Activated naive CD4-positive, alpha-beta T cell treated with anti-CD3 and anti-CD28 coated beads, Interleukin-2, amount 10 ng/mL, durations not matched to agents 7 days and 5 days (primary cell): ENCODE measurements at regions not wholly inside any gene's neighbourhood (a gene's known extent, or its start where the extent isn't known, plus 50 kb on each side); places are given as distances from the start of the nearest gene placed in this dataset.

Experiments
- CTCF ChIA-PET: fragments of 350-600 bp; sonication (Branson Sonifier 250); formaldehyde crosslinking; loops from one replicate; lab custom pipeline; 2021; ENCODE audit warnings: antibody characterized with exemption; lab: Charles Lee
- DNase-seq: peaks from one replicate; pipeline ENCODE4 v3.0.0-alpha.2; 2020
- H3K27ac Mint-ChIP-seq: one replicate; pipeline ENCODE4 v1.8.0; 2021; ENCODE audit warnings: mild to moderate bottlenecking, moderate library complexity, mixed read lengths
- H3K27me3 Mint-ChIP-seq: one replicate; pipeline ENCODE4 v1.8.0; 2021; ENCODE audit warnings: mild to moderate bottlenecking, mixed read lengths
- H3K36me3 Mint-ChIP-seq: one replicate; pipeline ENCODE4 v1.8.0; 2021; ENCODE audit warnings: mixed read lengths
- H3K4me1 Mint-ChIP-seq: one replicate; pipeline ENCODE4 v1.8.0; 2021; ENCODE audit warnings: mixed read lengths
- H3K4me3 Mint-ChIP-seq: one replicate; pipeline ENCODE4 v1.8.0; 2021; ENCODE audit warnings: mild to moderate bottlenecking, moderate library complexity, mixed read lengths
- H3K9me3 Mint-ChIP-seq: one replicate; pipeline ENCODE4 v1.8.0; 2021; ENCODE audit warnings: mixed read lengths

DNA sequence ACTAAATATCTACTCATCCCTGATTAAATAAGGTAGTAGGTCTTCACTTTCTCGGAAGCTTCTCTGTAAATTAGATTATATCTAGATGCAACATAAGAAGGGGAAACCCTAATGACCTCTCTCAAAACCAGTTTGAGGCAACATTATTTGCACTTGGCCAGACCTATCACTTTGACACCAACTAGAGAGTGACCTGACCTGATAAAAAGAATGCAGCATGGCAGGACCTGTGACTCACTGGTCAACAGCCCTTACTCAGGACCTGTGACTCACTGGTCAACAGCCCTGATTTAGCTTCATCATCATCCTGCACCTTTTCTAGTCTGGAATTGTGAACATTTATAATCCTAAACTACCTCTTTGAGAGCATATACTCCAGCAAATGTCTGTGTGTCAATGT is 1957.7 kb upstream of the CELF4 start:
- no peaks in the 10 kb centered on the region for H3K4me1 Mint-ChIP-seq
- H3K27me3 Mint-ChIP-seq = no peaks in the 10 kb centered on the region
- CTCF ChIA-PET = interaction anchor here (0.7 kb wide), 1 partner anchor 9 kb away, joined by 3 read pairs; no protein-coding TSS in a partner anchor
- H3K36me3 Mint-ChIP-seq = no peaks in the 10 kb centered on the region
- H3K4me3 Mint-ChIP-seq = no peak overlapping the region
- H3K27ac Mint-ChIP-seq = no peak overlapping the region
- no peak for DNase-seq
- no peaks in the 10 kb centered on the region for H3K9me3 Mint-ChIP-seq

DNA sequence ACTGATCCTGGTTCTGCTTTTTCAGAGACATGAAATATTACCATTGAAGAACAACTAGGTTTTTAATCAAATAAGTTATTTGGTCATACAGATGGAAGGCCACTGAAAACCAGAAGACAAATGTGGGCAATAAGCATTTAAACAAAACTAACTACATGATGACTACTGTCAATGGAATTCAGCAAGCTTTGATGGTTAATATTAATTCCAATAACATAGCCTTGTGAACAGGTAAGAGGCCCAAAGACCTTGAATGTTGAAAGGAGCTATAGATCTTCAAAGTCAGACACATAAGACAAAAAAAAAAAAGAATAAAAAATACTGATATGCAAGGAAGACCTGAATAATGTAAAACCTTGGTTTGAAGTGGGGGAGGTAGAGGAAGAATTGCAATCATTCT is 1955.6 kb upstream of the CELF4 start:
- no peaks in the 10 kb centered on the region for H3K9me3 Mint-ChIP-seq
- CTCF ChIA-PET = no interaction called here
- H3K27ac Mint-ChIP-seq = no peak overlapping the region
- H3K4me3 Mint-ChIP-seq = no peak overlapping the region
- DNase-seq = no peak
- no peaks in the 10 kb centered on the region for H3K27me3 Mint-ChIP-seq
- no peaks in the 10 kb centered on the region for H3K36me3 Mint-ChIP-seq
- H3K4me1 Mint-ChIP-seq = no peaks in the 10 kb centered on the region

DNA sequence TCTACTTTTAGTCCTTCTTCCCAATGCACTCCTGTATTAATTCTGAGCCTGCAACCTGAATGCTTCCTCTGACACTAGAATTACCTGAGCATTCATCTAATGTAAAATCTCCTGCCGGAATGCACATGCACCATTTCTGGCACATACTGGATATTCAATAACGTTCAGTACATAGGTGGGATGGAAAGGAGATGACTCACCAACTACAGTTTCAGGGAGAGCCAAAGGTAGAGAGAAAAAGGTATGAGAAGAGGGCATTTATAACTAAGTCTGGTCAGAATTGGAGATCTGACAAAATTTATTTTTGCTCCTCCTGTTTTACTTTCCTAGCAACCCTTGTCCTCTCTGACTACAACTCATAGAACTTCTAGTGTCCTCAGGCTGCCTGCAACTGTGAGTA is 1954.1 kb upstream of the CELF4 start:
- CTCF ChIA-PET = no interaction called here
- no peak overlapping the region for H3K4me3 Mint-ChIP-seq

DNA sequence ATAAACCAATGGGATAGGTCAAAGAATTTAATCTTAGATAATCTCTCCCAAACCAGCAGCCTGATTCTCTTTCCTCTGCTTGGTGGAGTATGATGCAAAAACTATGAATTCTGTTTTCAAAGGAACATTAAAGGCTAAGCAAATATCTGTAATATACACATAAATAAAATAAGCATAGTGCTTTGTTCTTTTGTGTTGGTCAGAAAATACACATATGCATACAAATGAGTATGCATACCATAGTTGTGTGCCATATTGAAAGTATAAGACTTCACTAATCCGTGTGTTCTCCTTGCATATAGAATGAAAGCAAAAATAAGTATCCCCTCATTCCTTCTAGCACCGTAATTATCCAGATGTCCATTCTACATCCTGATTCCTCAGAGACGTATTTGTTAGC is 1949.7 kb upstream of the CELF4 start:
- Mint-ChIP-seq H3K36me3 (no peaks in the 10 kb centered on the region), H3K4me3 (no peak overlapping the region), H3K9me3 (no peaks in the 10 kb centered on the region), H3K27me3 (no peaks in the 10 kb centered on the region), H3K4me1 (no peaks in the 10 kb centered on the region), H3K27ac (no peak overlapping the region)
- no peak for DNase-seq
- CTCF ChIA-PET = interaction anchor here (1.1 kb wide), 1 partner anchor 8 kb away, joined by 3 read pairs; no protein-coding TSS in a partner anchor

More for the DNA sequence above, 1954.1 kb upstream of the CELF4 start:
- Mint-ChIP-seq H3K9me3 (no peaks in the 10 kb centered on the region), H3K27me3 (no peaks in the 10 kb centered on the region), H3K36me3 (no peaks in the 10 kb centered on the region), H3K4me1 (no peaks in the 10 kb centered on the region), H3K27ac (no peak overlapping the region)
- DNase-seq = no peak

DNA sequence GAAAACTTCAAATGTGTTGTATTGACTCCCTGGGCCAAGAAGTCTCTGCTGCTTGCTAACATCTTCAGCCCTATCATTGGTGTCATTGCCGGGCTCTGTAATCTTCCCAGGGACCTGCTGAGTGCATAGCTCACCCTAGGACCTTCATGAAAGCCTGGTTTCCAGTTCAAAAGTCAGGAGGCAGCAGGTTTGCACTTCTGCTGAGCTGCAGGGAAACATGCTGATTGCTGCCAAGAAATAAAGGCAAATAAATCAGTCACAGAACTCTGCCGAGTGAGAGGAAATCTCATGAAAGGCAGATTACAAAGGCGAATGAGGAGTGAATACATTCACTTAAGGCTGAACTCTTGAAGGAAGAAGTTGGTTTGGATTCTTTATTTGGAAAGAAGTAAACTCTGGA is 1947.6 kb upstream of the CELF4 start:
- Mint-ChIP-seq H3K9me3 (no peaks in the 10 kb centered on the region), H3K4me1 (no peaks in the 10 kb centered on the region), H3K27ac (no peak overlapping the region), H3K36me3 (no peaks in the 10 kb centered on the region), H3K4me3 (no peak overlapping the region), H3K27me3 (no peaks in the 10 kb centered on the region)
- DNase-seq = no peak
- CTCF ChIA-PET = no interaction called here

DNA sequence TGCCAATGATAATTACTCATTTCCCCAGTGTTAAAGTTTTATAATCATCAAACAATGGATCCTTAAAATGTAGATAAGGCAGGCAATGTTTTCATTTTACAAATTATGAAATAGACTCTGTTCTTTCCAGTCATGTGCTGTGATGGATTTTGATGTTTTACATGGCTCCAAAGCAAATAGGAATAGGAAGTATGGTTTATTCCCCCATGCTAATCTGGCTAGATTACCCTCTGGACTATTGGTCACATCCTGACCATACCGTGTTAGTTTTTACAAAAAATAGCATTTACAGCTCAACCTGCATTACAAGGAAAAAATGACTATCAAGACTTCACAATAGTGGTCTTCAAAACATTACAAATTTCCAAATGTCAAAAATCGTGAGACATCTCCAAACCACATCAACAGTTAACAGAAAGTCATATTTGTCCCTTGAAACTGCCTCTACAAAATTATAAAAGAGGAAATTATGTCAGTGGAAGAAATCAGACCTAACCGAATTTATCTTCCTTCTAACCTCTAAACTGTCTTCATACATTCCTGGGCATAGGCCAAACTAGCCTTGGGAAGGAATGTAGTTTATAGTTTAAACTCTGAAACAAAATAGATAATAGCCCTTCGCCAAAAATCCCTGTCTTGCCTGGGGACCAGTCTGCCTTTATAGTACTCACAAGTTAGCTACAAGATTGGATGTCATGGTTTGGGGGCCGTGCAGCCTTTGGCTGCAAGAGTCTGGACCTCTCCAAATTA is 1941.2 kb upstream of the CELF4 start:
- no peak overlapping the region for H3K27ac Mint-ChIP-seq
- H3K27me3 Mint-ChIP-seq = no peaks in the 10 kb centered on the region
- no peak overlapping the region for H3K4me3 Mint-ChIP-seq
- no peaks in the 10 kb centered on the region for H3K36me3 Mint-ChIP-seq
- CTCF ChIA-PET = no interaction called here
- DNase-seq = no peak
- H3K9me3 Mint-ChIP-seq = peaks cover 2% of the 10 kb centered on the region
- H3K4me1 Mint-ChIP-seq = no peaks in the 10 kb centered on the region

DNA sequence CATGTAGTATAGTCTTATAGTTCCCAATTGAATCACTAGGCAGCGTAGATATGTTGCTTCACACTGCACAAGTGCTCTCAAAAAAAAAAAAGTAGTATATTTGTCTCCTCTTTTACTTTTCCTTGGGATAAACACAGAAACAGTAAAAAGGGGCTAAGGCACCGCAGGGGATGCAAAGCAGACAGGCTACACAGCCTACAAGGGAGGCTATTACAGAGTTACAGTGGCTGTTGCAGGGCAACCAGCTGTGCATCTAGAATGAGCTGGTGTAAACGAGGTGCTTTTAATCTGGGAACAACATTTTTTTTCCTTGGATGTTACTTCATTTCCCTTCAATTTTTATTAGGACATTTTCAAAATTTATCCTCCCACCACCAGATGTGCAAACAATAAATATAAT is 1934.7 kb upstream of the CELF4 start:
- Mint-ChIP-seq H3K36me3 (no peaks in the 10 kb centered on the region), H3K4me3 (no peak overlapping the region), H3K27me3 (no peaks in the 10 kb centered on the region), H3K4me1 (no peaks in the 10 kb centered on the region), H3K27ac (no peak overlapping the region), H3K9me3 (peaks cover 1% of the 10 kb centered on the region)
- DNase-seq = no peak
- CTCF ChIA-PET = interaction anchor here (0.7 kb wide), 1 partner anchor 14 kb away, joined by 4 read pairs; no protein-coding TSS in a partner anchor

DNA sequence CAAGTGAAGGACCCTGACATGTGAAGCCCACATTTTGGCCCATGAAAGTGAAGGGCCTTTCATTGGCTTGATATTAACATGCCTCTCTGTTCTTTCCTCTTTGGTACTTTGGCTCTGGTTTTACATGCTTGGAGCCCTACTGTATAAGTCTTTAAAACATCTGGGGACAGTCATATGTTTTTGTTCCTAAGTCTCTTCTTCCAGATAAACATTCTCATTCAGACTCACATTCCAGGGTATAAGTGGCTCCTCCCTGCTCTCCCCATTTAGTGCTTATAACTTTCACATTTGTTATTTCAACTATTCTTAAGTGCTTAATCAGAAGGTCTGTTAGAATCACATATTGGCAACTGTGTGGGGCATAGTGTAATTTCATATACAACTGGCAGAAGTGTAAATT is 1932.2 kb upstream of the CELF4 start:
- Mint-ChIP-seq H3K4me1 (no peaks in the 10 kb centered on the region), H3K36me3 (no peaks in the 10 kb centered on the region), H3K9me3 (peaks cover 5% of the 10 kb centered on the region), H3K4me3 (no peak overlapping the region), H3K27me3 (no peaks in the 10 kb centered on the region), H3K27ac (no peak overlapping the region)
- CTCF ChIA-PET = no interaction called here
- DNase-seq = no peak

DNA sequence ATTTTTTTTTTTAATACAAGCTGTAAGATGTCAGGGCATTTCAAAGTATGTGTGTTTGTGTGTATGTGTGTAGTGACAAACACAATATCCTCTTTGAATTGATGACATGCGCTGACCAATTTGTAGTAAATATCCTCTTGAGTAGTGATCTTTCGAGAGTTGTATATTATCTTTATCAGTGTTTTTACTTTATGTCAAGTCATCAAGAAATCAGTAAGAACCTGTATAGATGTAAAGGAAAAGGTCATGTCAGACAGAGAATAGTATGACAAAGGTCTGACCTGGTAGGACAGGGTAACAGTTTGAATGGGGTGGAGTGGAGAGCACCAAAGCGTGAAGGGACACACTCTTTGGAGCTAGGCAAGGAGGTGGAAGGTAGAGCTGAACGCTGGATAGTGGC is 1931.4 kb upstream of the CELF4 start:
- no peaks in the 10 kb centered on the region for H3K36me3 Mint-ChIP-seq
- CTCF ChIA-PET = no interaction called here

DNA sequence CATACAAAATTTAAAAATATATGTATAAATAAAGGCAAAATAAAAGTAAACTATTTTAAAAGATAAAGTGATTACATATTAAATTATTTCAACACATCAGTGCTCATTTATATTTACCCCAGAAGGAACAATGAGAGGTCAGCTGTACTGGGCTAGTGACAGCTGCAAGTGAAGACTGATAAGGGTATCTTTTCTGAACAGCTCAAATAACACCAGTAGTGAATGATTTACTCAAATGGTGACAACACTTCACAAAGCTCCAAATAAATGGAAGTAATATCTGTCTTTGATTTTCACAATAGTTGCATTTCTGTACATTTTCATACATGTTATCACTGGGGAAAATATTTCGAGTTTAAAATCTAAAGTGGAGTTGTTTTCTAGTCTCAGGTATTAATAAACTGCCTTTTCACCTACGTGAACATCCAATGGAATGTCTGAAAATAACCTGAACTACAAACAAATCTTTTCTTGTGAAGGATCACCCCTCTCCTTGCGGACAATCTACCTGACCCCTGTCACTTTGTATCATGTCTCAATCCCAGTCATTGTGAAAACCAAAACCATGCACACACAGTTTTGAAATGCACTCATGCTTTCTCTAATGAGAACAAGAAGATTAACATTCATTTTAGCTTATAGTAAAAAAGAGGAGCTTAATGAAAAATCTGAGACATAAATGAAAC is 1928.8 kb upstream of the CELF4 start:
- peaks cover 18% of the 10 kb centered on the region for H3K9me3 Mint-ChIP-seq
- no peak for DNase-seq
- no peaks in the 10 kb centered on the region for H3K36me3 Mint-ChIP-seq
- CTCF ChIA-PET = no interaction called here
- H3K27me3 Mint-ChIP-seq = no peaks in the 10 kb centered on the region
- no peak overlapping the region for H3K27ac Mint-ChIP-seq
- H3K4me1 Mint-ChIP-seq = no peaks in the 10 kb centered on the region
- H3K4me3 Mint-ChIP-seq = no peak overlapping the region

More for the DNA sequence above, 1931.4 kb upstream of the CELF4 start:
- Mint-ChIP-seq H3K9me3 (peaks cover 8% of the 10 kb centered on the region), H3K4me1 (no peaks in the 10 kb centered on the region), H3K27me3 (no peaks in the 10 kb centered on the region), H3K4me3 (no peak overlapping the region), H3K27ac (no peak overlapping the region)
- DNase-seq = no peak

DNA sequence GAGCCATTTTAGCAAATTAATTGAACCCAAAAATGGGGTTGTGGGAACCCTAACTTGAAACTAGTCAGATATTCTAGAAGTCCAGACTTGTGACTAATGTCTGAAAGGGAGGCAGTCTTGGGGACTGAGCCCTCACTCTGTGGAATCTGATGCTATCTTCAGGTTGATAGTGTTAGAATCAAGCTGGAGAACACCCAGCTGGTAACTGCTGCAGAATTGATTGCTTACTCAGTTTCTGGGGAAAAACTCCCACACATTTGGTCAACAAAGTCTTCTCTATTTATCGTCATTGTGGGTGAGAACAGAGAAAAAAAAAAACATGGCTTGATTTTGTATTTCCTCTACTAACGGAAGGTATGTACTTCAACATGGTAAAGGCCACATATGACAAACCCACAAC is 1925.8 kb upstream of the CELF4 start:
- Mint-ChIP-seq H3K9me3 (peaks cover 18% of the 10 kb centered on the region), H3K27ac (no peak overlapping the region), H3K27me3 (no peaks in the 10 kb centered on the region), H3K4me3 (no peak overlapping the region), H3K4me1 (no peaks in the 10 kb centered on the region), H3K36me3 (no peaks in the 10 kb centered on the region)
- no peak for DNase-seq
- CTCF ChIA-PET = no interaction called here

DNA sequence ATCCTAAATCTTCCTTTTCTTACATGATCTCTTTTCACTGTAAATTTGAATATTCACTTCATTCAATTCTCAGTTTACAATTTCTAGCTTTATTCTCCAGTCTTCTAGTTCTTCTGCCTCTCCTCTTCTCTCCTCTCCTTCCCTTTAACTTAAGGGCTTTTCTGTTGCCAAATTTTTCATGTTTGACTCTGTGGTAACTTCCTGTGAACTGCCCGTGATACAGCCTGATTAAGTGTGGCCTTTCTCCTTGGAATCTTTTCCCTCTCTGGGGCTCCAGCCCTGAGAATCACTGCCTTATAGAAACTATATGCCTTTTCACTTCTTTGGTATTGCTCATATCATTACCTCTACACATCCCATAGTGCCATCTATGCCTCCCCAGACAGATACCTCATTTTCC is 1923.8 kb upstream of the CELF4 start:
- H3K27me3 Mint-ChIP-seq = no peaks in the 10 kb centered on the region
- no peaks in the 10 kb centered on the region for H3K4me1 Mint-ChIP-seq
- no peak overlapping the region for H3K27ac Mint-ChIP-seq
- H3K36me3 Mint-ChIP-seq = no peaks in the 10 kb centered on the region
- H3K9me3 Mint-ChIP-seq = peaks cover 16% of the 10 kb centered on the region
- CTCF ChIA-PET = no interaction called here
- DNase-seq = no peak
- no peak overlapping the region for H3K4me3 Mint-ChIP-seq

DNA sequence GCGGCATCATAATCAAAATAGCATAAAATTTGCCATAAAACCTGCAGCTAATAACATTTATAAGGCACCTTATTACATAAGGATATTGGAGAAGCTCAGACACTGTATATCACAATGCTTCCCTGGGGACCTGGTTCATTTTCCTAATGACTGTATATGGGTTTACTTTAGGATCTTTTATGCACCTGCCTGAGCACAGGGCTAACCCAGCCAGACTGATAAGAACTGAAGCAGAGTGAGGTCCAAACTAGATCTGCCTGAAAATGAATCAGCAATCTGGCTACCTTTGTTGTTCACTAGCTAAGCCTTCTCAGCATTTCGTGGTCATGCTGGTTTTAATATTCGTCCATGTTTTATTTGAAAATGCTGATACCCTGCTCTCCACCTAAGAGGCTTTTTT is 1922.3 kb upstream of the CELF4 start:
- no peak overlapping the region for H3K27ac Mint-ChIP-seq
- H3K27me3 Mint-ChIP-seq = no peaks in the 10 kb centered on the region
- H3K9me3 Mint-ChIP-seq = peaks cover 14% of the 10 kb centered on the region
- H3K36me3 Mint-ChIP-seq = no peaks in the 10 kb centered on the region
- CTCF ChIA-PET = no interaction called here
- H3K4me1 Mint-ChIP-seq = no peaks in the 10 kb centered on the region
- DNase-seq = no peak
- H3K4me3 Mint-ChIP-seq = no peak overlapping the region

DNA sequence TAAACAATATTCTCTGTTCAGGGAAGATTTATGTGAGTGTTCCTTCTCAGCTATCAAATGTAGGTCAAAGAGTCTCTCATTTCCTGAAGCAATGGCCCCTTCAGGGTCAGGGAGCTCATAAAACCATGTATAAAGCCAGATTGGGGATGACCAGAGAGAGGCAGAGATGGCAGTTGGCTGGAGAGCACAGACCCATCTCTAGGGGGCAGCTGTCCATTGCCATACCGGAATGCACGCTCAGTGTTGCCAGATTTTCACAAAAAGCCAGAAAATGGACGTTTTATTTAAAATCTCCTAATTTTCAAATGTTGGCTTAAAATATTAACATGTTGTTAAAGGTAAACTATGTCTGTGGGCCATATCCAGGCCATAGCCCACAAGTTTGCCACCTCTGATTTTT is 1920.7 kb upstream of the CELF4 start:
- no peaks in the 10 kb centered on the region for H3K36me3 Mint-ChIP-seq

DNA sequence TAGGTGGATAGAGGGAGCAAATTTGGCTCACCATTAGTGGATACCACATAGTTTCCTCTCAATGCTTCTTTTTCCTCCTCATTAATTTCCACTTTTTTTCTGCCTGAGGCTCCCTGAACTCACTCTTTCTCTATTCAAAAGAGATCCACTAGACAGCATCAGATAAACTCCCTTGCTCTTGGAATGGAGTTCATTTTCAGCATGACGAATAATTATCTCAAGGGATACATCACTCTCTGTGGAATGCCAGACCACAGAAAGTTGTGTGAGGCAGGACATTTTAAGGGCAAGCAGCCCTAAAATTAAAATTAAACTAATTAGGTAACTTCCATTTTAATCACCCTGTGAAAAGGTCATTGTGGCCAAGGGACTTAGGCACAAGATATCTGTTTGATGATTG is 1920.1 kb upstream of the CELF4 start:
- CTCF ChIA-PET = no interaction called here
- no peaks in the 10 kb centered on the region for H3K27me3 Mint-ChIP-seq
- DNase-seq = no peak
- H3K9me3 Mint-ChIP-seq = peaks cover 8% of the 10 kb centered on the region
- no peak overlapping the region for H3K4me3 Mint-ChIP-seq
- no peak overlapping the region for H3K27ac Mint-ChIP-seq
- no peaks in the 10 kb centered on the region for H3K36me3 Mint-ChIP-seq
- H3K4me1 Mint-ChIP-seq = no peaks in the 10 kb centered on the region

More for the DNA sequence above, 1920.7 kb upstream of the CELF4 start:
- H3K4me1 Mint-ChIP-seq = no peaks in the 10 kb centered on the region
- no peak overlapping the region for H3K4me3 Mint-ChIP-seq
- H3K27me3 Mint-ChIP-seq = no peaks in the 10 kb centered on the region
- DNase-seq = no peak
- CTCF ChIA-PET = no interaction called here
- peaks cover 8% of the 10 kb centered on the region for H3K9me3 Mint-ChIP-seq
- no peak overlapping the region for H3K27ac Mint-ChIP-seq
